Stomach smooth muscle (tissue), 2 donors: ENCODE measurements at regions not wholly inside any gene's neighbourhood (a gene's known extent, or its start where the extent isn't known, plus 50 kb on each side); places are given as distances from the start of the nearest gene placed in this dataset.
"Not testable (repeated sequence)": the region's sequence is repeated elsewhere in the genome, so short reads cannot be mapped to it uniquely, and the experiment has no call there.

Experiments
- H3K27ac ChIP-seq: one replicate; pipeline ENCODE4 v1.7.0; 2013; ENCODE audit warnings: mild to moderate bottlenecking, low read length, inconsistent platforms
- H3K27me3 ChIP-seq, 2 donors: one replicate each; pipeline ENCODE4 v1.7.0; 2013; ENCODE audit warnings: low read length in 2 of 2; ENCODE audit not compliant: insufficient read depth in 2 of 2, control insufficient read depth in 1 of 2
- H3K36me3 ChIP-seq, 2 donors: one replicate each; pipeline ENCODE4 v1.7.0; 2013; ENCODE audit warnings: low read length in 2 of 2; ENCODE audit not compliant: control insufficient read depth in 2 of 2, insufficient read depth in 2 of 2
- H3K4me1 ChIP-seq: one replicate; pipeline ENCODE4 v1.7.0; 2013; ENCODE audit warnings: low read length; ENCODE audit not compliant: control insufficient read depth, insufficient read depth
- H3K4me3 ChIP-seq, 2 donors: one replicate each; pipeline ENCODE4 v1.7.0; 2013; ENCODE audit warnings: low read length in 2 of 2
- H3K9ac ChIP-seq, 2 donors: one replicate each; pipeline ENCODE4 v1.7.0; 2013; ENCODE audit warnings: low read length in 2 of 2, mild to moderate bottlenecking in 1 of 2
- H3K9me3 ChIP-seq, 2 donors: one replicate each; pipeline ENCODE4 v1.7.0; 2013; ENCODE audit warnings: low read length in 2 of 2; ENCODE audit not compliant: control insufficient read depth in 2 of 2
- donor health status: healthy.
- donor health status: Pancreatic carcinoma.

DNA sequence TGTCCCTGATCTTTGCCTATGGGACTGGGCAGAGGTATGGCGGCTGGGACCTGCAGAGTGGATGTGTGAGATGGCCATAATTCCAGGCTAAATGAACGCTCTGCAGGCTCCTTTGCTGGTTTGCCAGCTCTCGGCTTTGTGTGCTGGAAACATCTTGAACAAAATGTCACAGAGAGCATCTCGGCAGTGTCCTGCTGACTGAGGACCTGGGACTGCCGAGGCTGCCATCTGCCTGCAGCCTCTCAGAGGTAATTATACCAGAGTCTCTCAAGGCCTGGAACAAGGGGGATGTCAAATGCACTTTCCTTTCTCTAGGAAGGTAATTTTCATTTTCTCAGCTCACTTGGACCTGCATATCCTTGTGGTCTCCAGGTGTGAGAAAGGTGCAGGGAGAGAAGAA is 354.2 kb downstream of the PDCD6IP start:
- no peaks in the 10 kb centered on the region for H3K36me3 ChIP-seq
- H3K9me3 ChIP-seq: no peaks in the 10 kb centered on the region
- no peak overlapping the region for H3K27ac ChIP-seq
- no peaks in the 10 kb centered on the region for H3K27me3 ChIP-seq
- no peaks in the 10 kb centered on the region for H3K4me1 ChIP-seq
- H3K9ac ChIP-seq: no peak overlapping the region
- no peak overlapping the region for H3K4me3 ChIP-seq

DNA sequence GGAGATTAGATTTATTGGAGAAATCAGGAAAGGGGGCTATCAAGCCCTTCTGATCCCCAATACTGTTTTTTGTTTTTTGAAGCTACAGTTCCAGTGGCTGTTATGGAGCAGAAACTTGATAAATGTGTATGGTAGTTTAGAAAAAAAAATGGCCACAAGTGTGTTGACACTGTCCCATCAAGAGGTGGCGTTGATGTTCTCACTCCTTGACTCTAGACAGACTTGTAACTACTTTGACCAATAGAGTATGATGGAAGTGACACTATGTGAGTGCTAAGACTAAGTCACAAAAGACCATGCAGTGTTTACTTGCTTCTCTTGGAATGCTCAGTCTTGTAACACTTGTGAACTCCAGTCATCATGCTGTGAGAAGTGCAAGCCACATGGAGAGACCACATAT is 356.7 kb downstream of the PDCD6IP start:
- Histone ChIP-seq H3K9me3 (no peaks in the 10 kb centered on the region), H3K36me3 (no peaks in the 10 kb centered on the region), H3K9ac (no peak overlapping the region), H3K27me3 (no peaks in the 10 kb centered on the region), H3K27ac (no peak overlapping the region), H3K4me3 (no peak overlapping the region), H3K4me1 (no peaks in the 10 kb centered on the region)

DNA sequence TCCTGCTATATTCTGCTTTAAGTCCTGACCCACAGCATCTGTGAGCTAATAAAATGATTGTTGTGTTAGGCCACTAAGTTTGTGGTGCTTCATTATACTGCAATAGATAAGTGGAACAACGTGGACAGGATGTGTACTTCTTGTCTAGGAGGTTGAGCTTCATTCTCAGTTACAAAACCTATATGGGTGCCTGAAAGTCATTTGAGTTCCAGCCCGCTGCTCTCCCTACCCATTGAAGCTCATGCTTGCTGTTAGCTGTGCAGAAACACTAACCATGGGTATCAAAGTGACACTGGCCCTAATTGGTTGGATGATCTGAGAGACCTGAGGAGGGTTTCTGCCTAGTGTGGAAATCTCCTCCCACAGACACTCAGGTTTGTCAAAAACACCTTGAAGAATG is 357.2 kb downstream of the PDCD6IP start:
- Histone ChIP-seq H3K4me3 (no peak overlapping the region), H3K4me1 (no peaks in the 10 kb centered on the region), H3K27ac (no peak overlapping the region)

DNA sequence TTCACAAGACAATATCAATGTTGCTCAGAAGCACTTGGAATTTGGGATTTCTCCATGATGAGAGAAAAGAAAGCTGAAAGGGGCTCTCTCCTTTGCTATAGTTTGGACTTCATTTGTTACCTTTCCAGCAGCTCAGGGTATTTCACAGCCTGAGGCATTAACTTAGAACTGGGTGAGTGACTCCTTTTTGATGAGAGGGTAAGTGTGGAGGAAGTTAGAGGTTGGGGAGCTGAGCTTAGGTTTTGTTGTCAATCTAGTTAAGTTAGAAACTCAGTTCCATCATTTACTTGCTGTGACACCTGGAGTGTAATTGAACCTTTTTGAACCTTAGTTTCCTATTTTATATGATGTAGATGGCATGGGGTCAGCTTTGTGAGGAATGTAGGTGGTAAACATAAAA is 359.1 kb downstream of the PDCD6IP start:
- Histone ChIP-seq H3K27me3 (no peaks in the 10 kb centered on the region), H3K9ac (no peak overlapping the region), H3K27ac (no peak overlapping the region), H3K9me3 (no peaks in the 10 kb centered on the region), H3K36me3 (no peaks in the 10 kb centered on the region), H3K4me1 (no peaks in the 10 kb centered on the region), H3K4me3 (no peak overlapping the region)

More for the DNA sequence above, 357.2 kb downstream of the PDCD6IP start:
- Histone ChIP-seq H3K9ac (no peak overlapping the region), H3K36me3 (no peaks in the 10 kb centered on the region), H3K9me3 (no peaks in the 10 kb centered on the region), H3K27me3 (no peaks in the 10 kb centered on the region)

DNA sequence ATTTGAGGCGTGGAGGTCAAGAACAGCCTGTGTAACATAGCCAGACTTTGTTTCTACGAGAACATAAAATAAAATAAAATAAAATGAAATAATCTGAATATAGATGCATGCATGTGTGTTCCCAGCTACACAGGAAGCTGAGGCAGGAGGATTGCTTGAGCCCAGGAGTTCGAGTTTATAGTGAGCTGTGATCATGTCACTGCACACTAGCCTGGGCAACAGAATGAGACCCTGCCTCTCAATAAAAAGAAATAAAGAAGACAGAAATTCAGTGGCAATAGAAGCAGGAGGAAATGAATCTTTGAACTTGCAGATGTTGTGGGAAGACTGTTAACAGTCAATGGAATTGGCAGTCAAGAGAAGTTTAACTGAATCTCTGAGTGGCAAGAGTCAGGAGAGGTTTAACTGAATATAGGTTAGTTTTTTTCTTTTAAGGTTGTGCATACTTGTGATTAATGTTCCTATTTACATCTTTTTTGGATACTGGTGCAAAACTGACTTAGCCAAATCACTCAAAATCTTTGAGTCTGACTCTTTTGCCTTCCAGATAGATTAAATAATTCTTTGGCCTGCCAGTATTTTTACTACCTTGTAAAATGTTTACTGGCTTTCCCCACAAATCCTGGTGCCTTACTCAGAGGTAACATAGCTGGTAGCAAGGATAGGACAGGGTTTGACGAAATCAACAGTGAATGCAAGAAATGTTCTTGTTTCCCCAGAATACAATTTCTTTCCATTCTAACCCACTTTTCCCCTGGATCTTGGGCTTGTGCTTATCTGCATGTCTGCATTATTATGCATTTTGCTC is 361.4 kb downstream of the PDCD6IP start:
- Histone ChIP-seq H3K9me3 (no peaks in the 10 kb centered on the region), H3K4me3 (no peak overlapping the region), H3K27me3 (no peaks in the 10 kb centered on the region), H3K9ac (no peak overlapping the region), H3K36me3 (no peaks in the 10 kb centered on the region), H3K27ac (no peak overlapping the region), H3K4me1 (no peaks in the 10 kb centered on the region)

DNA sequence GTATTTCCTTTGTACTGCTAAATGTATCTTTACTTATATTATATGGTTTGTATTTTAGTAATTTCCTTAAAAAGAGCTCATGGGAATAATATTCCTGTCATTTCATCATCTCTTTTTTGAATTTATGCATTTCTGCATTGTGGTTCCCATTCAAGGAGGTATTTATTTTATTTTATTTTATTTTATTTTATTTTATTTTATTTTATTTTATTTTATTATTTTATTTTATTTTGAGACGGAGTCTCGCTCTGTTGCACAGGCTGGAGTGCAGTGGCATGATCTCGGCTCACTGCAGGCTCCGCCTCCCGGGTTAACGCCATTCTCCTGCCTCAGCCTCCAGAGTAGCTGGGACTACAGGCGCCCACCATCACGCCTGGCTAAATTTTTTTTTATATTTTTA is 371.2 kb downstream of the PDCD6IP start:
- not testable (repeated sequence) for H3K27me3 ChIP-seq, H3K36me3 ChIP-seq, H3K27ac ChIP-seq, H3K9me3 ChIP-seq, H3K9ac ChIP-seq, H3K4me1 ChIP-seq, H3K4me3 ChIP-seq

DNA sequence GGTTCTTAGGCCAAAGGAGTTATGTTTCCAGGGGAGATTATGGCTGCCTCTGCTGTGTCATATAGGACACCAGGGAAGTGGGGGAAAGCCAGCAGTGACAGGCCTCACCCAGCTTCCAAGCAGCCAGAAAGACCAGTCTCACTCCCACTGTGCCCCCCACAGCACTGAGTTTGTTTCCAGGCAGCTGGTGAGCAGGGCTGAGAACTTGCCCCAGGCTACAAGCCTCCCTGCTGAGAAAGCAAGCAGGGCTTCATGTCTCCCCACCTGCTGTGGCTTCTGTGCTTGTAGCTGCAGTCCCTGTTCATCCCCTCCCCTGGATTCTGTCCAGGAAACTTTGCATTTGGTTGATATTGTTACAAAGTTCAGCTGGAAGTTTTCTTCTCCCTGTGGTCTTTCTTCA is 376.3 kb downstream of the PDCD6IP start:
- Histone ChIP-seq H3K27me3 (no peaks in the 10 kb centered on the region), H3K4me1 (no peaks in the 10 kb centered on the region), H3K36me3 (no peaks in the 10 kb centered on the region)

DNA sequence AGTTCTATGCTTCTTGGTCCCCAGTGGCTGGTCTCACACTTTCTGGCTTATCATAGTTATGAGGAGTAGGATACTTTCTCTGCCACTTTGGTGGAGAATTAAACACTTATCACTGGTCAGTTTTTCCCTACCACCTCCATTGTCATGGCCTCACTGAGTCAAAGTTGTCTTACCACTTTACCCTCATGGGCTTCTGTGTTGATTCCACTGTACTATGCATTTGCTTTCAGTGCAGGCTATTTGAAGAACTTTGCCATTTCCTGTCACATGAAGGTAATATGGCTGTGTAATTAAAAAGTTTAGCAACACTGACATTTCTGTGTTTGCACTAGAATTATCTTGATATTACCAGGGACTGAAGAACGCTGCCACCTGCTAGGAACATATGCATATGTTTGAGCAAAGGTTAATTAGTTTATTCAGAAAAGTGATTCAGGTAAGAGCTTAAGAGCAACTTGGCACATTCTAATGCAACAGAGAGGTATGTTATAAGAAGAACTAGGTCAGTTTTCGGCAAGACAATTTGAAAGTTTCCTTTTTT is 377.3 kb downstream of the PDCD6IP start:
- Histone ChIP-seq H3K9me3 (no peaks in the 10 kb centered on the region), H3K27ac (no peak overlapping the region), H3K4me3 (no peak overlapping the region), H3K36me3 (no peaks in the 10 kb centered on the region), H3K4me1 (no peaks in the 10 kb centered on the region), H3K27me3 (no peaks in the 10 kb centered on the region), H3K9ac (no peak overlapping the region)

More for the DNA sequence above, 376.3 kb downstream of the PDCD6IP start:
- Histone ChIP-seq H3K9me3 (no peaks in the 10 kb centered on the region), H3K4me3 (no peak overlapping the region), H3K27ac (no peak overlapping the region), H3K9ac (no peak overlapping the region)

DNA sequence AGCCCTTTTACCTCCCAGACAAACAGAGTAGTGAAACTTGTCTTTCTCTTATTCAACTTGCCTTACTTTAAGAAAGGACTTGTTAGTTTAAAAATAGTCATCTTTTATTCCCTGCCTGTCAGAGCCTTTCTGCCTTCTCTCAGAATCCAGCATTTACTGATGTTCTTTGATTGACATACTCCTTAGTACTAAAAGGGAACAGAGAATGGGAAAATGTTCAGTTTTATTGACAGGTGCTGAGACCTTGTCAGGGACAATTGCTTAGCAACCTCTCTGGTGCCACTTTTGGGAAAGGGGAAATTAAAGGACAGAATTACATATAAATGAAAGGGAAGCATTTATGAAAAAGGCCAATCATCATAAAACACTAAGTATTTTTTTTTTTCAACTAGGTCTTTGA is 378.3 kb downstream of the PDCD6IP start:
- H3K27ac ChIP-seq: no peak overlapping the region
- no peaks in the 10 kb centered on the region for H3K36me3 ChIP-seq
- H3K4me1 ChIP-seq: no peaks in the 10 kb centered on the region
- H3K9ac ChIP-seq: no peak overlapping the region
- H3K27me3 ChIP-seq: no peaks in the 10 kb centered on the region
- no peak overlapping the region for H3K4me3 ChIP-seq
- H3K9me3 ChIP-seq: no peaks in the 10 kb centered on the region

DNA sequence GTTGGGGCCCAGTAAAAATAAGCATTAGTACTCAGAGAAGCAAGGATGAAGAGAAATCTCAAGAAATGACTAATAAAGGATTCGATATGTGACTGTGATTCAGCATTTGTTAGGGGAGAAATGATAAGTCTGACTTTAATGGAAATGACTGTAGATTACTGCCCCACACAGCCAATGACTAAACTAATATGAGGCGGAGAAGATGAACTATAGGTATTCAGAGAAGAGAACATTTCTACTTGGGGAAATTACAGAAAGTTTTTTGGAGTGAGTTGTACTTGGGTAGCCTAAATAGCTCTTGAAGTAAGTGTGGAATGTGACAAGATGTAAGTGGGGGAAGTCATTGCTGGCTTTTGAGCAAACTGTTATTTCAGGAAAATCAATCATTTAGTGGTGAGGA is 380.0 kb downstream of the PDCD6IP start:
- no peaks in the 10 kb centered on the region for H3K27me3 ChIP-seq
- H3K4me3 ChIP-seq: no peak overlapping the region
- no peaks in the 10 kb centered on the region for H3K36me3 ChIP-seq
- no peak overlapping the region for H3K27ac ChIP-seq
- H3K9me3 ChIP-seq: no peaks in the 10 kb centered on the region
- no peaks in the 10 kb centered on the region for H3K4me1 ChIP-seq
- no peak overlapping the region for H3K9ac ChIP-seq

DNA sequence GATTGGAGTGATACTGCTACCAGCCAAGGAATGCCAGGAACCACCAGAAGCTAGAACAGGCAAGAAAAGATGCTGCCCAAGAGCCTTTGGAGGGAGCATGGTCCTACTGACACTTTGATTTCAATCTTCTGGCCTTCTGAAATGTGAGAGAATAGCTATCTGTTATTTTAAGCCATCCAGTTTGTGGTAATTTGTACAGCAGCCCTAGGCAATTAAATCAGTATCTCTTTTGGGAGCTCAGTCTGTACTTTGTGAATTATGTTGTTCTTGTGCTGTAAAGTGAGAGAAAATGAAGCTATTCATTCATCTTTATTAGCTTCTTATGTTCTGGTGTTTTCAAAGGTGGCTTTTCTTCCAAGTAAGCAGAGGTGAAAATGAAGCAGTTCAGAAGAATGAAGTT is 381.3 kb downstream of the PDCD6IP start:
- H3K9ac ChIP-seq: no peak overlapping the region
- H3K9me3 ChIP-seq: no peaks in the 10 kb centered on the region
- no peaks in the 10 kb centered on the region for H3K27me3 ChIP-seq
- H3K4me1 ChIP-seq: no peaks in the 10 kb centered on the region
- H3K27ac ChIP-seq: no peak overlapping the region
- H3K36me3 ChIP-seq: no peaks in the 10 kb centered on the region
- no peak overlapping the region for H3K4me3 ChIP-seq
